ENCODE measurements at regions not wholly inside any gene's neighbourhood (a gene's known extent, or its start where the extent isn't known, plus 50 kb on each side); places are given as distances from the start of the nearest gene placed in this dataset.

- peak; percentile 61 for DNase-seq
- peaks cover 4% of the 10 kb centered on the region for H3K36me3 Mint-ChIP-seq (ENCODE audit: low read depth)
- peak overlapping the region; percentile 47 for H3K4me3 Mint-ChIP-seq
- peak overlapping the region; percentile 98 for H3K27ac Mint-ChIP-seq
- peaks cover 23% of the 10 kb centered on the region for H3K27me3 Mint-ChIP-seq (ENCODE audit: low read depth, poor library complexity)
- H3K9me3 Mint-ChIP-seq: peaks cover 16% of the 10 kb centered on the region
- TF ChIP-seq CTCF (IDR thresholded peaks at IDR 0.05): no peak
- peaks cover 14% of the 10 kb centered on the region for H3K4me1 Mint-ChIP-seq
Measured at GRCh38 chr10:124155781-124156435, 62.5 kb upstream of the CHST15 start.

GRCh38 chr10:124153023-124153826 lies 59.8 kb upstream of the CHST15 start:
- peaks cover 6% of the 10 kb centered on the region for H3K27me3 Mint-ChIP-seq (ENCODE audit: low read depth, poor library complexity)
- no peak for DNase-seq
- H3K36me3 Mint-ChIP-seq (ENCODE audit: low read depth): peaks cover 4% of the 10 kb centered on the region
- no peak overlapping the region for H3K4me3 Mint-ChIP-seq
- TF ChIP-seq CTCF (IDR thresholded peaks at IDR 0.05): no peak
- H3K4me1 Mint-ChIP-seq: peaks cover 33% of the 10 kb centered on the region
- no peak overlapping the region for H3K27ac Mint-ChIP-seq
- peaks cover 8% of the 10 kb centered on the region for H3K9me3 Mint-ChIP-seq

DNA sequence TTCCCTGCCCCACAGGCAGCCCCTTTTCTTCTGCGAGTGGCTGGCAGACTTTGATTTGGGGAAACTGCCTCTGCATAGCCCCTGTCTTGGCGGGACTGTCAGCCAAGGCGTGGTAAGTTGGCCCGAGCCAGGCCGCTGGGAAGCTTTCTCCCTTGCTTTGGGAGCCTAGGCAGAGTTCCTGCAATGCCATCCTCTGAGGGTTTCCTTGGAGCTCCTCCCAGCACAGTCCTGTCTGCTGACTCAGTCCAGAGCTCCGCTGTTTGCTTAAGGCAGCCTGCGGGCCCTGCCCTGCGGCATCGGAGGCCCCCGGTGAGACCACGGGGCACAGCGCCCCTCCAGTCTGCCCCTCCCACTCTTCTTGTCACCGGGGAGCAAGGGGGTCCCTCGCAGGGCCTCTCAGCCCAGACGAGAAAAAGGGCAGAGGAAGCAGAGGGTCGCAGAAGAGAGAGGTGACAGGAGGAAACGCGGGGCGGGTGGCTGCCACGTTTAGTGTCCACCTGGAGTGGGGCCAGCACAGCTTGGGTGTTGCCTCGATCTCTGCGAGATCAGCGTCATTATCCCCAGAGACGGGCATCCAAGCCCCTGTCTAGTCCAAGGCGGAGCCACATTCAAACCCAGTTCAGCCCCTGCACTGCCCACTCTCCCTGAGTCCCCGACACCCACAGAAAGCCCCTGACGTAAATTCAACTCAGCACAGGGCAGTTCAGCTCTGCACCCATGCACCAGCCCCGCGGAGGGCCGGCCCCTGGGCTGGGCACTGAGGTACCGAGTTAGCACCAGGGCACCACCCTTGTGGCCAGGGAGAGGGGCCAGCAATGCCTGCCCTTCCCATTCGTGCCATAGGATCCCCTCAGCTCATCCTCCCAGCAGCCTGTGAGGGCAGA lies 59.0 kb upstream of the CHST15 start:
- Mint-ChIP-seq H3K36me3 (ENCODE audit: low read depth) (no peaks in the 10 kb centered on the region), H3K27ac (no peak overlapping the region), H3K9me3 (peaks cover under 1% of the 10 kb centered on the region), H3K4me1 (peaks cover 40% of the 10 kb centered on the region), H3K4me3 (no peak overlapping the region), H3K27me3 (ENCODE audit: low read depth, poor library complexity) (peaks cover 6% of the 10 kb centered on the region)
- DNase-seq: no peak
- TF ChIP-seq CTCF (IDR thresholded peaks at IDR 0.05): no peak

GRCh38 chr10:124151466-124152095 lies 58.2 kb upstream of the CHST15 start:
- DNase-seq: no peak
- no peaks in the 10 kb centered on the region for H3K9me3 Mint-ChIP-seq
- H3K27me3 Mint-ChIP-seq (ENCODE audit: low read depth, poor library complexity): peaks cover 7% of the 10 kb centered on the region
- H3K4me3 Mint-ChIP-seq: no peak overlapping the region
- H3K27ac Mint-ChIP-seq: no peak overlapping the region
- TF ChIP-seq CTCF (IDR thresholded peaks at IDR 0.05): no peak
- H3K36me3 Mint-ChIP-seq (ENCODE audit: low read depth): no peaks in the 10 kb centered on the region
- peaks cover 40% of the 10 kb centered on the region for H3K4me1 Mint-ChIP-seq

GRCh38 chr10:124150807-124151417 lies 57.5 kb upstream of the CHST15 start:
- Mint-ChIP-seq H3K27me3 (ENCODE audit: low read depth, poor library complexity) (peaks cover 10% of the 10 kb centered on the region), H3K27ac (peak overlapping the region; percentile 80), H3K4me1 (peaks cover 40% of the 10 kb centered on the region), H3K9me3 (no peaks in the 10 kb centered on the region), H3K4me3 (no peak overlapping the region), H3K36me3 (ENCODE audit: low read depth) (no peaks in the 10 kb centered on the region)
- no peak for DNase-seq
- TF ChIP-seq CTCF (IDR thresholded peaks at IDR 0.05): no peak
